NCI-H2171 treated with DMSO at 0.1 percent for 48 hours (cell line): ENCODE measurements at regions not wholly inside any gene's neighbourhood (a gene's known extent, or its start where the extent isn't known, plus 50 kb on each side); places are given as distances from the start of the nearest gene placed in this dataset.

Source experiments
- DNase-seq: peaks from one replicate; lab custom pipeline; 2025; lab: John Stamatoyannopoulos, UW

GRCh38 chr5:133687212-133688061 is 75.1 kb upstream of the FSTL4 start:
- no peak for DNase-seq

DNA sequence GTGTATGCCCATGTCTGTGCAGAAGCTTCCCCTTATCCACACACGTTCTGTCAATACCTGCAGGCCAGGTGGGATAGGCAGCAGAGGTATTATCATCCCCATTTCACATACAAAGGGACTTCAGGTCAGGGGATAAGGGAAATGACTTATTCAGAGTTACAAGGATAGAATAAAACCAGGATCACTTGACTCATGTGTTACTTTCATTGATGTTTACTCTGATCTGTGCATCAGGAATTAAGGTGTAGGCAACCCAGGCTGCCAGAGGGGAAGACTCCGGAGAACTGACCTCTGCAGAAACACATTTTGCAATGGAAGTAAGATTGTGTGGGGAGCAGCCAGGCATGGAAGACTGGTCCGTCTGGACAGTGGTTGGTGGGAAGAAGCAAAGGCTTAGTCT is 74.2 kb upstream of the FSTL4 start:
- no peak for DNase-seq

GRCh38 chr5:133685402-133686018 is 73.2 kb upstream of the FSTL4 start:
- no peak for DNase-seq

DNA sequence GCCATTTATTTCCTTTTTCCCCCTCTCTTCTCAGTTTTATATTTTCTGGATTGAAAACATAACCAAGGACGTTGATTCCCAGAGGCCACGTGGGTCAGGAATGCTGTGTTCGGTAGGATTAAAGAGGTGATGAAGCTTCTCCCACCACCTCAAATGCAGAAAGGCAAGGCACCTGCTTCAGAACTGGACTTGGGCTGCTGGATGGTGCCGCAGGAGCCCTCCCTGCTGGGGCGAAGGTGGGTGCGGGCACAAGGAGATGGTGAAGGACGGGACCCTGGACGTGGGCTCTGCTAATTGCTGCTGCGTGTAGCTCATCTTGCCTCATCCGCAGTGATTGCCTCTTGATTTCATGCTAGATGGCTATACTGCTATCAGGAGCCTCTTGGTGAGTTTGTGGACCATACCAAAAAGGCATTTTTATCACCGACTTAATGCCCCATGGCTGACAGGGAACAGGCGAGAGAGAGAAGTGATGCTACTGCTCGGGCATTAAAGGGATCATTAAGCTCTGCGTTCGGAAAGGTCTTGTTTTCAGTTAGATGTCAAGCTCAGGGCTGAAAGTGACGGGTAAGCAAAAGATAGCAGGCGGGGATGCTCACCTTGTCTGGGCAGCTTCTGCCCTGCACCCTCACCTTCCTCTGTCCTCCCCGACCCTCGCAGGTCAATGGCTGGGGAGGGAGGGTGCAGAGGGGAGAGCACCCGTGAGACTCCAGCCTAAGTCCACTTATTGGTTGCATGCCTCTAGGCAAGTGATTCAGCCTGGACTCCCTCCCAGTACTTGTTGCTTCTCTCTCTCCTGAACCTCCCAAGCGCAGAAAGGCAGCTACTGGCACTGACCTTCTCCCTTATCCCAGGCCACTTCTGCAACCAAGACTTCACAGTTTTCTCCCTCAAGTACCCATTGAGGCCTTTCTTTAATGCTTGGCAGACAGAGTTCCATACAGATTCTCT is 71.6 kb upstream of the FSTL4 start:
- no peak for DNase-seq

DNA sequence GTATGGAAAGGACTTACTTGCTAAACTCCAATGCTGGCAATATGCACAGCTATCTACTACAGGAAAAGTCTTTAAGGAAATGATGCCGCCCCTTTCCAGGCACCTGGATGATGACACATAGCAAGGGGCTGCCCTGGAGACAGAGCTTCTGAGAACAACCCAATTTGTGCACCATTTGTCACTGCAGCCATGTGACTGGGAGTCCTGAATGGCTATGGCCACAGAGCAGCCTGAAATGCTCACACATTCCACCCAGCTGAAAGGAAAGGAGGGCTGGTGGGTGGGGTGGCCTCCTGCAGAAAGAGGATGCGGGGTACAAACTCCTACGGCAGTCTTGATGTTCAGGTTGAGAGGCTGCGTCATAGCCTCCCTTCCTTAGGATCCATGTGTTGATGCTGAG is 70.1 kb upstream of the FSTL4 start:
- DNase-seq = no peak

DNA sequence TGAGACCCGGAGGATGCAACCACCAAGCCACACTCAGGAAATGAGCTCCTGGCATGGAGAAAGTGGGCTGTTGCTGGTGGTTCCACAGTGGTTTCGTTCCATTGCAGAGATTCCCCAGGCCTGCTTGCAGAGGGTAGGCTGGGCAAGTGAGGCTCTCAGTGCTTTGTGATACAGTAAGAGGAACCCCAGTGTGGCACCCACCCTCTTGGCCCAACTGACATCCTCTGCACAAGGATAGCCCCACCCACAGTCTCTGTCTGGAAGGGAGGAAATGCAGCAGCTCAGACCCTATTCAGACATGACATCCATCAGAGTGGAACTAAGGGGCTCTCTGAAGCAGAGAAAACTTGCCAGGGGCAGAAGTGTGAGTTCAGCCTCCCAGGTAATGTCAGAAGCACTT is 69.6 kb upstream of the FSTL4 start:
- no peak for DNase-seq

DNA sequence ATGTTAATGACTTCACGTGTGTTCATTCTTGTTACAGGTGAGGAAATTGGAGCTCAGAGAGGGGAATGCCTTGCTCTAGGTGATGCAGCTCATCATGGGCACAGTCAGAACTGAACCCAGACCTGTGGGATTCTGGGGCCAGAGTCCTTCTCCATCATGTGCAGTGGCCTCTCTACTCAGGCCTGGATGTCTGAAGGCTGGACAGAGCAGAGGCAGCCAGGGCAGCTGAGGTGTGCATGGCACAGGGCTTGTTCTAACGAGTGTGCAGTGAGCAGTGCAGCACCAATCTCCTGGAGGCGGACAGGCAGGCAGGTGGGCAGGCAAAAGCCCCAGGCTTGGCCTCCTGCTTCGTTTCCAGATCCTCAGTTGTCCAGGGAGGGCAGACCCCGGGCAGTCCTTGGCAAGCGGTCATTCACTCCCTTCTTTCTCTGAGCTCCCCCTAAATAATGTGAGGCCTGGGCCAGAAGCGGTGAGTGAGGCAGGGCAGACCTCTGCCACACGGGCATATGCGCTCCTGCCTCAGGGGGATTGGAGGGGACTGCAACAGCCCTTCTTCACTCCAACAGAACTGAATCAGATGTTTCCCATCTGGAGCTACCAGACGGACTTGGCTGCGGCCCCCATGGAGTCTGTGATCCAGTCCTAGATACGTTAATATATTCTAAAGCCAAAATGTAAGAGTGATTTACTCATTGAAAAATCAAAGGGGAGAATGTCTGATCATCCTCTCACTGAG is 68.7 kb upstream of the FSTL4 start:
- peak; percentile 65 for DNase-seq

- DNase-seq = no peak
Observed at GRCh38 chr5:133679534-133679933, 67.2 kb upstream of the FSTL4 start.

DNA sequence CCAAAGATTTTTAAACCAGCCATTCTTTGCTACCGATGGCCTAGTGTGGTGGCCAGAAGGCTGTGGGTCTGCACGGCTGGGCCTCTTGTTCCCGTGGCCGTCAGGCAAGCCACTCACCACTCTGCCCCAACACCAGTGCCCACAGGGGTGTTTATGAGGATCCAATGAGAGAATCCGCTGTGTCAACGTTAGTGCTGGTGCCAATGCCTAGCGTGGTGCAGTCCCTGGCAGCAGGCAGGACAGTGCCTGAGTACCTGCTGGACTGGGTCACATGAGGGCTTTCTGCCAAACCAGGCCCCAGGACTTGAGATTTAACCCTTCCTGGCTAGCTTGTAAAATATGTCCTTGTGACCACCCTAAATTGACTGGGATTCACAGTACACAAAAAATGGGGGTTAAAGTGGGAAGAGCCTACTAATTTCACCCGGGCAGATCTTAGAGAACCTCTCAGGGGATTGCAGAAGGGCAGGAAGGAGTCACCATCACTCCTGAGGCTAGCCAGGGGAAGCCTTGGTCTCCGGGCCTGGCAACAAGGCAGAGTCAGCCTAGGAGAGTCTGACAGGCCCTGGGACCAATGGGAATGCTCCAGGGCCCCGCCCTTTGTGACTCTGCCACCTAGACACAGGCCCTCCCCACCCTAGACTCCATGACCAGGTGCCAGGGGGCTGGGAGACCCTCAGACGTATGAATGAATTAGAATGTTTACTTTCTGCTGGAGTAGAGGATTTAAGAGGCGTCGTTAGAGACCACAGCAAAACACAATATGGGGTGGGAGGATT is 63.2 kb upstream of the FSTL4 start:
- DNase-seq = no peak

DNA sequence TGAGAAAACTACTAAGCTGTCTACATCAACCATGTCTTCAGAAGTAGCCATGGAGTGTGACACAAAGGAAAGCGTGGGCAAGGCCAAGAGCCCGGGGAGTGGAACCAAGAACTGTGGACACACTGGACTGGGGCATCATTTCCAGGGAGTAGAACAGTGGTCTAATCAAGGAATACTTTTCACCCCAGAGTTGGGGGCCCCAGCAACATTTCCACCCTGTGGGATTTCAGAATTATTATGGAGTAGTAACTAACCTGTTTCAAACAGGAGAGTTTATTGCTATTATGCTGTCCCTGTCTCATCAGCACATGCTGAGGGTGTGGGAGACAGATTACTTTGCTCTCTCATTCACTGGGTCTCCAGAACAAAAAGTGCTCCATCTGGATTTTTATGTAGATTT is 58.0 kb upstream of the FSTL4 start:
- no peak for DNase-seq

- no peak for DNase-seq
Observed at GRCh38 chr5:133669472-133669871, 57.1 kb upstream of the FSTL4 start.

DNA sequence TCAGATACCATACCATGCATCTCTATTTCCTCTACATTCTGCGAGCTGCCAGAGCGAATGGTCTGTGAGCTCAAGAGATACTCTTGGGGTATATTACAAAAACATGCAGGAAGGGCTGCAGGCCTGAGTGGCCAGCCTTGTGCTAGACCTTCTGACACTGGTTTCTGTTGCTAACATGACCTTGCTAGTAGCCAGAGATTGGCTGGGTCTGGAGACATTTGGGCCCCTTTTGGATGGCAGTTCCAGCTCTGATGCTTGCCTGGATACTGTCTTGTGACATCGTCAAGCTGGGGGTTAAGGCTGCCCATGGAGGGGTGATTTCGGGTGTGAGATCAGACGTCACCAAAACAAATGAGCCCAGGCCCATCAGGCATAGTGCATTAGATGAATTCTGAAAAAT is 56.1 kb upstream of the FSTL4 start:
- DNase-seq = no peak

- DNase-seq = no peak
Observed at GRCh38 chr5:133667217-133667616, 54.9 kb upstream of the FSTL4 start.

DNA sequence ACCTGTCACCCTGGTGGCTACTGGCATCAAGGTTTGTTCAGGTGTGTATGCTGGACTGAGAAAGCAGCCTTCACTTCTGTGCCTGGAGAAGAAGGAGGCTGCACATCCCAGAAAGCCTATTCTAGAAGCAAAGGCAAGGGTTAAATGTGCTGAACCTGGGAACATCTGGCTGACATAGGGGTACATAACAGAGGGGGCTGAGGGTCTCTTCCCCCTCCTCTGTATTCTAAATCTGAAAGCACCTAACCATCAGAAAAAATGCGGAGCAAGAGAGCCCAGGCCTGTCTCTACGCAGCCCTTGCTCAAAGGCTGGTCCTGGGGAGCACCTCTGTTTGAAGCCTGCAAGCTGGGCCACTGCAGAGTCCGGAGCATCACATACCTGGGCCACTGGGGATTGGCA is 53.2 kb upstream of the FSTL4 start:
- DNase-seq = no peak

DNA sequence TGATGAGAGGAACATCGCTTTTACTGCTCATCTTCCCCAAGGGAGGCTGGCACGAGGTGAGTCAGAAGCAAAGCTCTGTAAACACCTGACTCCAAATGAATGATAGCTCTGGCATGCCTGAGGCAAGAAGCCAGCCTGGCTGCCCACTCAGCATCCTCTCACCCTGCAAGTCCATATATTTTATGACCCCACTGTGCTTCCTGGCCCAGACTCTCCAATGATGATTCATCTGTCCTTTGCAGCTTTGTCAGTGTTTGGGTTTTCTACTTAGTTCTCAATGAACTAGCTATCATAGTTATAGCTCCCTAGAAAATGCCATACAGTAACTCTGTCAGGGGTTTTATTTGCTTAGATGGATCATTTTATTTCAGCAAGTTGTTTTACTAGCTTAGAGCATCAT is 52.1 kb upstream of the FSTL4 start:
- DNase-seq = no peak

GRCh38 chr5:133663397-133664054 is 51.2 kb upstream of the FSTL4 start:
- no peak for DNase-seq

- DNase-seq = no peak
Observed at GRCh38 chr5:133662578-133662977, 50.2 kb upstream of the FSTL4 start.
